WERI-Rb-1 (cell line): ENCODE measurements at regions not wholly inside any gene's neighbourhood (a gene's known extent, or its start where the extent isn't known, plus 50 kb on each side); places are given as distances from the start of the nearest gene placed in this dataset.
"Not testable (repeated sequence)": the region's sequence is repeated elsewhere in the genome, so short reads cannot be mapped to it uniquely, and the experiment has no call there.

Source experiments
- DNase-seq: peaks from one replicate; pipeline ENCODE4 v3.0.0-alpha.2; 2020
- H3K27ac ChIP-seq: fragments of 250-450 bp; sonication (Bioruptor Pico); 2 replicates; pipeline ENCODE4 v1.5.1; 2020; ENCODE audit warnings: mild to moderate bottlenecking, moderate library complexity
- H3K27me3 ChIP-seq: fragments of 250-450 bp; sonication (Bioruptor Pico); 2 replicates; pipeline ENCODE4 v1.5.1; 2021; ENCODE audit warnings: mild to moderate bottlenecking, low read depth, moderate library complexity; ENCODE audit not compliant: insufficient read depth, severe bottlenecking
- H3K36me3 ChIP-seq: fragments of 250-450 bp; sonication (Bioruptor Pico); 2 replicates; pipeline ENCODE4 v1.5.1; 2020; ENCODE audit warnings: mild to moderate bottlenecking, moderate library complexity
- H3K4me3 ChIP-seq: 2 replicates; pipeline ENCODE4 v1.5.1; 2011; ENCODE audit warnings: low read depth, mild to moderate bottlenecking, control low read depth, low read length
- H3K9me3 ChIP-seq: fragments of 250-450 bp; sonication (Bioruptor Pico); 2 replicates; pipeline ENCODE4 v1.5.1; 2021; ENCODE audit warnings: mild to moderate bottlenecking, moderate library complexity; ENCODE audit not compliant: severe bottlenecking
- TF ChIP-seq, protein P1 (sequence below): IDR thresholded peaks from 2 replicates; pipeline ENCODE4 v1.5.1; 2011; ENCODE audit warnings: low read depth, mild to moderate bottlenecking, control low read depth, inconsistent platforms, low read length

DNA sequence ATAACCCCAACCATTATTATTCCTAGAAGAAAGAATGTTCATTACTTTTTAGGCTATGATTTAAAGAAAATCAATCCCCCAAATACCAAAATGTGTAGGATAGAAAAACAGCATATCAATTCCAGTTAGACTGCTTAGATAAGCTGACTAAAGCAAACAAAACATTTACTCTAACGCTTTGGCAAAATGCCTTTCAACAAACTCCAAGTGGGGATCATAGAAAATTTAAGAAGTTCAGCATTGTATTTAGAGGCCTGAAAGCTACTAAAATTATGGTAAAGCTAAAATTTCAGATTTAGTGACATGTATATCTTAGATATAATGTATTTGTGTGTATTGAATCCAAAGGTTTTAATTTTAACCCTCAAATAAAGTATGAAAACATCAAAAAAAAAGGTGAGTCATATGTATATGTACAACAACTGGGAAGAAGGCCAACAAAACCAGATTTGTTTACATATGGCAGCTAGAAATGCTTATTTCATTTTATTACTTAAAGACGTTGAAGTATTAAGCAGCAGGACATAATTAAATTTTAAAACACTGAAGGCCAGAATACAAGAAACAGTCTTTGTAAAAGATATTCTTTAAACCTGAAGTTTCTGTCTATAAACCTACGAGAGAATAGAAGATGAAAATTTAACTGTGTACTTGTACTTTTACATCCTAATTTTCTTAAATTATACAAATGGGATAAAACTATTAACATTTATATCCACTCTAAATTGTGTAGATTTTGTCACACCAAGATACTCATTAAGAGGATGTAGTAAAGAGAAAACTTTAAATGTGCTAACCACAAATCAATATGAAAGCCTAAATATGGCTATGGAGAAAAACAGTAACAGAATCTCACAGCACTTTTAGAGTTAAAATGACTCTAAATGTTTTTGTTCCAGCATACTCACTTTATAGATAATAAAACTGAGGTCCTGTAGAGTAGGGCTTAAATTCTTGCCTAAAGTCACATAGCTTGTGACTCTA is 71.4 kb downstream of the SLC41A2 start:
- no peaks in the 10 kb centered on the region for H3K27me3 ChIP-seq
- no peak overlapping the region for H3K27ac ChIP-seq
- TF ChIP-seq, protein P1, sequence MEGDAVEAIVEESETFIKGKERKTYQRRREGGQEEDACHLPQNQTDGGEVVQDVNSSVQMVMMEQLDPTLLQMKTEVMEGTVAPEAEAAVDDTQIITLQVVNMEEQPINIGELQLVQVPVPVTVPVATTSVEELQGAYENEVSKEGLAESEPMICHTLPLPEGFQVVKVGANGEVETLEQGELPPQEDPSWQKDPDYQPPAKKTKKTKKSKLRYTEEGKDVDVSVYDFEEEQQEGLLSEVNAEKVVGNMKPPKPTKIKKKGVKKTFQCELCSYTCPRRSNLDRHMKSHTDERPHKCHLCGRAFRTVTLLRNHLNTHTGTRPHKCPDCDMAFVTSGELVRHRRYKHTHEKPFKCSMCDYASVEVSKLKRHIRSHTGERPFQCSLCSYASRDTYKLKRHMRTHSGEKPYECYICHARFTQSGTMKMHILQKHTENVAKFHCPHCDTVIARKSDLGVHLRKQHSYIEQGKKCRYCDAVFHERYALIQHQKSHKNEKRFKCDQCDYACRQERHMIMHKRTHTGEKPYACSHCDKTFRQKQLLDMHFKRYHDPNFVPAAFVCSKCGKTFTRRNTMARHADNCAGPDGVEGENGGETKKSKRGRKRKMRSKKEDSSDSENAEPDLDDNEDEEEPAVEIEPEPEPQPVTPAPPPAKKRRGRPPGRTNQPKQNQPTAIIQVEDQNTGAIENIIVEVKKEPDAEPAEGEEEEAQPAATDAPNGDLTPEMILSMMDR = no peak
- H3K36me3 ChIP-seq = no peaks in the 10 kb centered on the region
- H3K9me3 ChIP-seq = no peaks in the 10 kb centered on the region
- no peak overlapping the region for H3K4me3 ChIP-seq
- DNase-seq = no peak

DNA sequence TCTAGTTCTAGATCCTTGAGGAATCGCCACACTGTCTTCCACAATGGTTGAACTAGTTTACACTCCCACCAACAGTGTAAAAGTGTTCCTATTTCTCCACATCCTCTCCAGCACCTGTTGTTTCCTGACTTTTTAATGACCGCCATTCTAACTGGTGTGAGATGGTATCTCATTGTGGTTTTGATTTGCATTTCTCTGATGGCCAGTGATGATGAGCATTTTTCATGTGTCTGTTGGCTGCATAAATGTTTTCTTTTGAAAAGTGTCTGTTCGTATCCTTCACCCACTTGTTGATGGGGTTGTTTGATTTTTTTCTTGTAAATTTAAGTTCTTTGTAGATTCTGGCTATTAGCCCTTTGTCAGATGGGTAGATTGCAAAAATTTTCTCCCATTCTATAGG is 79.2 kb downstream of the SLC41A2 start:
- not testable (repeated sequence) for DNase-seq, H3K4me3 ChIP-seq, H3K9me3 ChIP-seq, H3K27ac ChIP-seq, H3K27me3 ChIP-seq, H3K36me3 ChIP-seq

DNA sequence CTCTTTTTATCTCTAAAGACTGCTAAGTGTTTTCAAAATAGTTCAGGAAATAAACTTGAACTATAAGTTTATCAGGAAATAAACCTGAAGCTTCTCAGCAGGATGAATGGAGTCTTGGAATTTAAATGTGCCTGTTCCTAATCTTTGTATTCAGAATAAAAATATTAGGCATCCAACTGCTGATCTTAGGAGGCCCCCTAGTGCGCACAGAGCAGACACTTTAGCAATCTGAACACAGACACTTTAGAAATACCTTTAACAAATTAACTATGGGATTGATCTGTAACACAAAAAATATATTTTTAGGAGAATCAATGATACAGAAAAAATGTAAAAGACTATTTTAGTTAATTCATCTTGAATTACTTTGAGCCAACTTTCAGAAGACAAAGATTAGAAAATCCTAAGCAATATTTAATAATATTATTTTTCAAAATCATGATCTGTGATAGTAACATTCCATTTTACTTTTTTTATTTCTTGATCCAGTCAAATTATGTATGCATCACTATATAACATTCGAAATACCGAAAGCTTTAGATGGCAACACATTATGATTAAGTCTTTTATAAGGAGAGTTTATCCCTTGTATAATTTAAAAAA is 80.9 kb downstream of the SLC41A2 start:
- Histone ChIP-seq H3K9me3 (no peaks in the 10 kb centered on the region), H3K27me3 (no peaks in the 10 kb centered on the region), H3K27ac (no peak overlapping the region), H3K36me3 (no peaks in the 10 kb centered on the region), H3K4me3 (no peak overlapping the region)
- peak; percentile 25 for DNase-seq
- TF ChIP-seq, protein P1 = 0 out of 2 replicates have a peak, but pooled peaks have one; percentile 27

DNA sequence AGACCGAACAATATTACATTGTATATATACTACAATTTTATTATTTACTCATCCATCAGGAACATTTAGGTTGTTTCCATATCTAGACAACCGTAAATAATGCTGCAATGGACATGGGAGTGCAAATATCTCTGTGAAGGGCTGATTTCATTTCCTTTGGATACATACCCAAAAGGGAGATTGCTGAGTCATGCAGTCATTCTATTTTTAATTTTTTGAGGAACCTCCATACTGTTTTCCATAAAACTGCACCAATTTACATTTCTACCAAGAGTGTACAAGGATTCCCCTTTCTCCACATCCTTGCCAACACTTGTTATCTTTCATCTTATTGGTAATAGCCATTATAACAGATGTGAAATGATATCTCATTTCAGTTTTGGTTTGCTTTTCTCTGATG is 84.7 kb downstream of the SLC41A2 start:
- TF ChIP-seq, protein P1 = no peak
- Histone ChIP-seq H3K4me3 (no peak overlapping the region), H3K36me3 (no peaks in the 10 kb centered on the region), H3K27ac (no peak overlapping the region), H3K9me3 (no peaks in the 10 kb centered on the region), H3K27me3 (no peaks in the 10 kb centered on the region)
- no peak for DNase-seq

DNA sequence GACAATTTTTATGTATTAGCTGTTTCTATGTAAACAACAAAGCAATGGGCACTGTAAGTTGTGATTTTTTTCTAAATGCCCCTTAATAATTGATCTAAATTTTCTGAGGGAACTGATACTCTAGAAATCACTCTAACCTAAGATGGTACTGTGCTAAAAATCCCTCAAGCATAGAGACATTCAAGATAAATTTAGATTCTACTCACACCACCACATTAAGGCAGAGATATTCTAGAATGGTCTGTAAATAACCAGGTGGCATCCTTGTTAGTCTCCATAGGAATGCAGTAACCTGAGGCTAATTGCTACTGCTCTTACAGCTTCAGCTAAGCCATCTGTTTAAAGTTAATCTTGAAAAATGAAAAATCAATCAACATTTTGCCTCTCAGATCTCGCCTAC is 87.3 kb downstream of the SLC41A2 start:
- no peak overlapping the region for H3K4me3 ChIP-seq
- TF ChIP-seq, protein P1 = no peak
- H3K9me3 ChIP-seq = no peaks in the 10 kb centered on the region
- H3K27me3 ChIP-seq = no peaks in the 10 kb centered on the region
- no peak for DNase-seq
- no peak overlapping the region for H3K27ac ChIP-seq
- no peaks in the 10 kb centered on the region for H3K36me3 ChIP-seq

DNA sequence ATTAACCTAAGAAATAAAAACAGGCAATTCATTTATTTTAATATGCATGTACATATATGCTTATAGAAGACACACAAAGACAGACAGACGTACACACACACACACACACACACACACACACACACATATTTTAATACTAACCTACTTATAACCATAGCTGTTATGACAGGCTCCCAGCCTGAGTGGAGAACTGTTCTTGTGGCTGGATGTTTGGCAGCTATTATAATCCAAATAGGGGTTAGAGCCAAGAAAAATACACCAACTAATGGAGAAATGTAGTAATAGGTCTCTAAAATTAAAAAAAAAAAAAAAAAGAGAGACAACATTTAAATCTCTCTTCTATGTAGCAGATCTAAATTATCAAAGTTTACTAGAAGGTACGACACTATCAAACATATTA is 91.8 kb downstream of the SLC41A2 start:
- Histone ChIP-seq H3K9me3 (no peaks in the 10 kb centered on the region), H3K27ac (no peak overlapping the region), H3K36me3 (no peaks in the 10 kb centered on the region), H3K27me3 (no peaks in the 10 kb centered on the region), H3K4me3 (no peak overlapping the region)
- no peak for DNase-seq
- TF ChIP-seq, protein P1 = no peak
